GM19455 (cell line): ENCODE measurements at regions not wholly inside any gene's neighbourhood (a gene's known extent, or its start where the extent isn't known, plus 50 kb on each side); places are given as distances from the start of the nearest gene placed in this dataset.

ENCODE experiments used
- ATAC-seq: cut with Tn5 transposase; IDR thresholded peaks from one replicate; pipeline ENCODE4 v1.9.1; 2021; ENCODE audit not compliant: unreplicated experiment

GRCh38 chr18:56146565-56146964 is 491.8 kb downstream of the TXNL1 start:
- no peak for ATAC-seq

GRCh38 chr18:56142001-56142400 is 496.4 kb downstream of the TXNL1 start:
- no peak for ATAC-seq

- no peak for ATAC-seq
These were observed 498.6 kb downstream of the TXNL1 start for GRCh38 chr18:56139792-56140254.

- no peak for ATAC-seq
These were observed 499.0 kb downstream of the TXNL1 start for GRCh38 chr18:56139372-56139771.

- no peak for ATAC-seq
These were observed 502.3 kb downstream of the TXNL1 start for GRCh38 chr18:56136105-56136504.

GRCh38 chr18:56130481-56130880 is 507.9 kb downstream of the TXNL1 start:
- ATAC-seq: no peak

- no peak for ATAC-seq
These were observed 510.1 kb downstream of the TXNL1 start for GRCh38 chr18:56128153-56128791.

- no peak for ATAC-seq
These were observed 510.9 kb downstream of the TXNL1 start for GRCh38 chr18:56127322-56128099.

- no peak for ATAC-seq
These were observed 514.2 kb downstream of the TXNL1 start for GRCh38 chr18:56124186-56124585.

- no peak for ATAC-seq
These were observed 516.7 kb downstream of the TXNL1 start for GRCh38 chr18:56121669-56122068.

- ATAC-seq: no peak
These were observed 517.6 kb downstream of the TXNL1 start for GRCh38 chr18:56120782-56121181.

- no peak for ATAC-seq
These were observed 518.7 kb downstream of the TXNL1 start for GRCh38 chr18:56119681-56120080.

GRCh38 chr18:56118422-56118821 is 520.0 kb downstream of the TXNL1 start:
- ATAC-seq: no peak

GRCh38 chr18:56115071-56116015 is 523.0 kb downstream of the TXNL1 start:
- ATAC-seq: no peak

- no peak for ATAC-seq
These were observed 525.0 kb upstream of the TCF4 start for GRCh38 chr18:56112984-56113383.

- peak; percentile 94 for ATAC-seq
These were observed 524.2 kb upstream of the TCF4 start for GRCh38 chr18:56112013-56112749.

- ATAC-seq: no peak
These were observed 521.8 kb upstream of the TCF4 start for GRCh38 chr18:56109757-56110156.

- ATAC-seq: no peak
These were observed 520.7 kb upstream of the TCF4 start for GRCh38 chr18:56108478-56109367.

- no peak for ATAC-seq
These were observed 520.0 kb upstream of the TCF4 start for GRCh38 chr18:56107821-56108477.
